ENCODE measurements at regions not wholly inside any gene's neighbourhood (a gene's known extent, or its start where the extent isn't known, plus 50 kb on each side); places are given as distances from the start of the nearest gene placed in this dataset.

- TF ChIP-seq CTCF (conservative IDR thresholded peaks at IDR 0.05; ENCODE audit: low read length): no peak
- no peak overlapping the region for H3K4me3 ChIP-seq (ENCODE audit: low read length)
These were observed 85.5 kb upstream of the ITPRID2 start for GRCh38 chr2:181806039-181806392.

GRCh38 chr2:181807526-181807925 is 84.0 kb upstream of the ITPRID2 start:
- H3K4me3 ChIP-seq (ENCODE audit: low read length): no peak overlapping the region
- no peak for TF ChIP-seq CTCF (conservative IDR thresholded peaks at IDR 0.05; ENCODE audit: low read length)
- DNase-seq (ENCODE audit: low read depth): no peak

More at GRCh38 chr2:181806039-181806392, 85.5 kb upstream of the ITPRID2 start:
- DNase-seq (ENCODE audit: low read depth): peak; percentile 15

DNA sequence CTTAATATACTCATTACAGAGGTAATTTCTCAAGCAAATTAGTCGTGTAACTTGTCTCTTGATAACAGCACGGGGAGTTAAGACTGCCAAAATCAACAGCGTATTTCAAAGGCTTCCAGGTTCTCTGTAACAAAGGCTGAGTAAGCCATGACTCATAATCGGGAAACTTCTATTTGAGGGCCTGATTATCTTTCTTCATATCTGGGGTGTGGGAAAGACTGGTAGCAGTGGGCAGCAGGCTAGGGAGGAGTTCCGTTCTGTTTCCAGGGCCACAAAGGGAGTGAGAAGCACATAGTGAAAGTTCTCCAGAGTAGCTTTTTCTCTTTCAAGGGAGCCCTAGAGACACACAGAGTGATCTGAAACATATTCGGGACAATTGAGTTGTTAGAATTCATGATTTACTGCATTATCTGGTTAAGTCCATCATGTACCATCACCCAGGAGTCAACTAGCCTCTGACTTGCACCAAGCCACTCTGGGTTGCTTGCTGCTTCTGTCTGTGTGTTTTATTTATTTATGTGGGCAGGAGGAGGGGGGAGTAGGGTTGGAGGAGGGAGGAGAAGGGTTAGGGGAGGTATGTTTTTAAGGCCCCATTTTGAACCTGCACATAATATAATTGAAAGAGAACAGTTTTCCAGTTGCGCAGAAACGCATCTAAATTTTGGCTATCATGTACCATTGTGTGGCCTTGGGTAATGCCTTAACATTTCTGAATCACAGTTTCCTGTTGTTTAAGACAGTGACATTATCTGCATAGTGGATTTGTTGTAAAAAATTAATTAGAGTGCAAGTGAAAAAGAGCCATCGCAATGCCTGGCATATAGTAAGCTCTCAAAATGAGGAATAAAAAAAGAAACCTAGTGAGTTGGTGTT is 80.5 kb upstream of the ITPRID2 start:
- H3K4me3 ChIP-seq (ENCODE audit: low read length): no peak overlapping the region
- peak; percentile 48 for DNase-seq (ENCODE audit: low read depth)
- TF ChIP-seq CTCF (conservative IDR thresholded peaks at IDR 0.05; ENCODE audit: low read length): no peak

DNA sequence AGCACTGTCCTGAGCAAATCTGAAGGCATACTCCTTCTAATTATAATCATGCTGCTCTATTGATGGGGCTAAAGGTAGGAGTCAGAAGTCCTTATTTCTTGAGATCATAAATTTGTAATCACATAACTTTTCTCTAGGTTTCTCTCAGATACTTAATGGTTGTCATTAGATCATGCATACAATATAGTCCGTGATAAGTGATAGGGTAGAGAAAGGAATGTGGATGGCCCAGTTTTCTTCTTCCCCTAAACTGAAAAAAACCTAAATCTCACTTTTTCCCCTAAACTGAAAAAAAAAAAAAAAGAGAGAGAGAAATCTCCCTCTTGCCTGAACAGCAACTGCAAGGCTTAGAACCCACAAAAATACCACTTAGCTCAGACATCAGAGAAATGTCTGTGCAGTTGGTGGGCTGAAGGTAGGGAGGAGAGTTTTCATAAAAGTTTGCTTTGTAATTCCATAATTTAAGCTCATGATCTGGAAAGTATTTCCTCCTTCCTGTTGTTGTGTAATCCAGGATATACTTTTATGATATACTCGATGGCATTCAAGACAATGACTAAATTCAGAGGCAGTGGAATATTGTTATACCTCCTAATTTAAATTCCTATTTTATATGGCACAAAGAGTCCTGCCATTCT is 79.3 kb upstream of the ITPRID2 start:
- H3K4me3 ChIP-seq (ENCODE audit: low read length): no peak overlapping the region
- DNase-seq (ENCODE audit: low read depth): no peak
- no peak for TF ChIP-seq CTCF (conservative IDR thresholded peaks at IDR 0.05; ENCODE audit: low read length)

DNA sequence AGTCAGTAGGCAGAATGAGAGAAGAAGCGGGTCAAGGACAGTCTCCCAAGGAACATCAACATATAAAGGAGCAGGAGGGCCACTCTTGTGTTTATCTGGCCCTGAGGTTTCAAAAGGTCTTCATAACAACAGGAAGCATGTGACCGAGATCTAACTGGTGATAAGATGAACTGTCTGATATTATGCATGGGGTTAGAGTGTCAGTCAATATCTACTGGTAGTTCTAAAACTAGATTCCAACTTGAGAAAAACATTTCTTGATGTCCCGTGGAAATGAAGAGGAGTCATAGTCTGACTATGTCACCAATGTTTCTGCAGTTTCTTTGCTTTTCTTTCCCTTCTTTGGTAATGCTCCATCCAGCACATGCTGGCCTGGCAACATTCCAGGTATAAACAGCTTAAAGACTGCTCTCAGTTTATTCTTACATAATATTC is 77.5 kb upstream of the ITPRID2 start:
- peak; percentile 38 for DNase-seq (ENCODE audit: low read depth)
- H3K4me3 ChIP-seq (ENCODE audit: low read length): no peak overlapping the region
- TF ChIP-seq CTCF (conservative IDR thresholded peaks at IDR 0.05; ENCODE audit: low read length): no peak

DNA sequence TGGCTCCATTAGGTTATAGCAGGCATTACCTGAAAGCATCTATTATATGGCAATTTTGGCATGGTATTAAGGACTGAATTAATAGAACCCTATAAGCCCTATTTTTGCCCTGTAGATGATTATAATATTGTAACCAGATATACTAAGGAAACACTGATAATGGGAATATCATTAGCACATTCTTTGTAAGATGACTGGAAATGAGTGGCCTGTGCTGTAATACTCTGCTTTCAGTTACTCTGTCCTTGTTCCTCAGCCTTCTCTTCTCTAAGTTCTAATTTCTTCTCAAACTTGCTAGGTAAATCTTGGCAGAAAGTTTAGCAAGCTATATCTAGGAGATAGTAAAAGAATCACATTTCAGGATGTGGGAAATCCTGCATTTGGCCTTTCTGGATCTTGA is 74.0 kb upstream of the ITPRID2 start:
- no peak overlapping the region for H3K4me3 ChIP-seq (ENCODE audit: low read length)
- DNase-seq (ENCODE audit: low read depth): no peak
- no peak for TF ChIP-seq CTCF (conservative IDR thresholded peaks at IDR 0.05; ENCODE audit: low read length)

Measured in AG10803 (cell line).